Hepatocyte (in vitro differentiated cells): ENCODE measurements at regions not wholly inside any gene's neighbourhood (a gene's known extent, or its start where the extent isn't known, plus 50 kb on each side); places are given as distances from the start of the nearest gene placed in this dataset.

Experiments used
- EZH2 ChIP-seq: fragments of 200-600 bp; sonication (generic); IDR thresholded peaks from 2 replicates; pipeline ENCODE4 v1.6.1; 2016; ENCODE audit warnings: antibody characterized with exemption, mild to moderate bottlenecking, borderline replicate concordance
- EZH2phosphoT487 ChIP-seq: fragments of 200-600 bp; sonication (generic); IDR thresholded peaks from one replicate; pipeline ENCODE4 v1.6.1; 2018; ENCODE audit warnings: antibody characterized with exemption, mild to moderate bottlenecking, low read depth, moderate library complexity; ENCODE audit not compliant: unreplicated experiment, severe bottlenecking
- TF ChIP-seq, protein P1 (sequence below): fragments of 200-600 bp; sonication (generic); IDR thresholded peaks from 2 replicates; pipeline ENCODE4 v1.5.1; 2016; ENCODE audit warnings: antibody characterized with exemption, mild to moderate bottlenecking; ENCODE audit not compliant: poor library complexity

DNA sequence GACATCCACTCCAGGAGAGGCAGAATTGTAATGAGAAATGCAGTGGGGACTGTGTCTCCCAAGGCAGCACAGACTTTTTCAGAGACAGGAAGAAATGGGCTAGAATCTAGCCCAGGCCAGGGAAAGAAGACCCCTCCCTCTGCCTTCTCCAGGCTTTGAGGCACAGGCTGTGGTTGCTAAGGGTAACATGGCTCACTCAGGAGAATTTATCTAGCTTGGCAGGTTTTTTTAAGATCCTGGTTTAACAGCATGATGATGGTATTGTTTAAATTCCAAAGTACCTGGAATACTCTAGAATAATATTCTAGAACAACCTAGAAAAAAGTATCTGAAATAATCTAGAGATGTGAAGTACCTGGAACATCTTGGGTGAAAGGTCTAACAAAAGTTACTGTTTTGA lies 125.6 kb downstream of the URB2 start:
- TF ChIP-seq, protein P1, sequence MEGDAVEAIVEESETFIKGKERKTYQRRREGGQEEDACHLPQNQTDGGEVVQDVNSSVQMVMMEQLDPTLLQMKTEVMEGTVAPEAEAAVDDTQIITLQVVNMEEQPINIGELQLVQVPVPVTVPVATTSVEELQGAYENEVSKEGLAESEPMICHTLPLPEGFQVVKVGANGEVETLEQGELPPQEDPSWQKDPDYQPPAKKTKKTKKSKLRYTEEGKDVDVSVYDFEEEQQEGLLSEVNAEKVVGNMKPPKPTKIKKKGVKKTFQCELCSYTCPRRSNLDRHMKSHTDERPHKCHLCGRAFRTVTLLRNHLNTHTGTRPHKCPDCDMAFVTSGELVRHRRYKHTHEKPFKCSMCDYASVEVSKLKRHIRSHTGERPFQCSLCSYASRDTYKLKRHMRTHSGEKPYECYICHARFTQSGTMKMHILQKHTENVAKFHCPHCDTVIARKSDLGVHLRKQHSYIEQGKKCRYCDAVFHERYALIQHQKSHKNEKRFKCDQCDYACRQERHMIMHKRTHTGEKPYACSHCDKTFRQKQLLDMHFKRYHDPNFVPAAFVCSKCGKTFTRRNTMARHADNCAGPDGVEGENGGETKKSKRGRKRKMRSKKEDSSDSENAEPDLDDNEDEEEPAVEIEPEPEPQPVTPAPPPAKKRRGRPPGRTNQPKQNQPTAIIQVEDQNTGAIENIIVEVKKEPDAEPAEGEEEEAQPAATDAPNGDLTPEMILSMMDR, result no peak
- TF ChIP-seq EZH2 (no peak), EZH2phosphoT487 (no peak)
